H1 (cell line): ENCODE measurements at regions not wholly inside any gene's neighbourhood (a gene's known extent, or its start where the extent isn't known, plus 50 kb on each side); places are given as distances from the start of the nearest gene placed in this dataset.

ENCODE experiments used
- CTCF ChIA-PET: fragments of 300-600 bp; sonication (Branson Sonifier 250); formaldehyde crosslinking; loops from one replicate; lab custom pipeline; 2021; ENCODE audit not compliant: partially characterized antibody; lab: Charles Lee
- POLR2A ChIA-PET: fragments of 300-600 bp; sonication (Branson Sonifier 250); formaldehyde crosslinking; loops from one replicate; lab custom pipeline; 2021; ENCODE audit warnings: inconsistent platforms; ENCODE audit not compliant: partially characterized antibody; lab: Charles Lee
- DNase-seq, 2 experiments: peaks; one replicate each; pipeline versions ENCODE4 v3.0.0 to v3.0.0-alpha.2; 2010 to 2022; ENCODE audit warnings: low spot score in 2 of 2, low read depth in 1 of 2, mixed read lengths in 1 of 2
- FAIRE-seq: peaks from 2 replicates; lab custom pipeline; 2011; peaks lifted over from hg19 to GRCh38; lab: Jason Lieb, UNC
- H2AFZ ChIP-seq: 2 replicates; pipeline ENCODE4 v1.8.1; 2012; ENCODE audit warnings: low read length, inconsistent platforms
- H2AK5ac ChIP-seq: 2 replicates; pipeline ENCODE4 v1.6.1; 2013; ENCODE audit warnings: low read depth, low read length
- H2BK120ac ChIP-seq: replicated peaks from 2 replicates; pipeline ENCODE3; 2013; ENCODE audit warnings: low read depth, low read length, inconsistent platforms
- H2BK12ac ChIP-seq: 2 replicates; pipeline ENCODE4 v1.6.1; 2013; ENCODE audit warnings: low read depth, low read length
- H2BK15ac ChIP-seq: 2 replicates; pipeline ENCODE4 v1.6.1; 2013; ENCODE audit warnings: low read length
- H2BK20ac ChIP-seq: 2 replicates; pipeline ENCODE4 v1.6.1; 2013; ENCODE audit warnings: low read length
- H2BK5ac ChIP-seq: 2 replicates; pipeline ENCODE4 v1.6.1; 2013; ENCODE audit warnings: low read depth, low read length
- H3K14ac ChIP-seq: 2 replicates; pipeline ENCODE4 v1.6.1; 2013; ENCODE audit warnings: inconsistent platforms; ENCODE audit not compliant: insufficient read length
- H3K18ac ChIP-seq: 2 replicates; pipeline ENCODE4 v1.6.1; 2013; ENCODE audit warnings: low read length; ENCODE audit errors: extremely low read depth
- H3K23ac ChIP-seq: 2 replicates; pipeline ENCODE4 v1.6.1; 2013; ENCODE audit warnings: inconsistent platforms; ENCODE audit not compliant: insufficient read length
- H3K23me2 ChIP-seq: 2 replicates; pipeline ENCODE4 v1.6.1; 2013; ENCODE audit warnings: low read depth, low read length
- H3K27ac ChIP-seq: 2 replicates; pipeline ENCODE4 v1.6.1; 2011; ENCODE audit warnings: low read depth, low read length, inconsistent platforms
- H3K27me3 ChIP-seq, 4 experiments: replicated peaks in 1 of 4; 1 replicate in 1 of 4; 2 replicates in 3 of 4; pipeline versions ENCODE4 v1.6.1 to v1.8.1; 2011 to 2013; ENCODE audit warnings: low read length in 3 of 4, mild to moderate bottlenecking in 3 of 4, inconsistent platforms in 2 of 4, mixed read lengths in 2 of 4, moderate library complexity in 1 of 4; ENCODE audit not compliant: control insufficient read depth in 3 of 4, insufficient read depth in 3 of 4; ENCODE audit errors: extremely low read depth in 1 of 4
- H3K36me3 ChIP-seq, 4 experiments: 2 replicates each; pipeline versions ENCODE4 v1.6.1 to v1.8.1; 2011 to 2013; ENCODE audit warnings: mild to moderate bottlenecking in 4 of 4, low read length in 3 of 4, moderate library complexity in 2 of 4, control low read depth in 1 of 4, inconsistent platforms in 1 of 4; ENCODE audit not compliant: insufficient read depth in 4 of 4, control insufficient read depth in 2 of 4
- H3K4ac ChIP-seq: replicated peaks from 2 replicates; pipeline ENCODE3; 2013; ENCODE audit warnings: low read length, low read depth, mixed read lengths, inconsistent platforms; ENCODE audit not compliant: insufficient read length
- H3K4me1 ChIP-seq, 4 experiments: replicated peaks in 1 of 4; 1 replicate in 1 of 4; 2 replicates in 3 of 4; pipeline versions ENCODE4 v1.6.1 to v1.8.1; 2011 to 2013; ENCODE audit warnings: low read length in 3 of 4, inconsistent platforms in 2 of 4, mixed read lengths in 1 of 4; ENCODE audit not compliant: insufficient read depth in 4 of 4, control insufficient read depth in 3 of 4
- H3K4me2 ChIP-seq, 2 experiments: 2 replicates each; pipeline versions ENCODE4 v1.6.1 to v1.8.1; 2011 to 2013; ENCODE audit warnings: low read depth in 2 of 2, low read length in 2 of 2, control low read depth in 1 of 2, inconsistent platforms in 1 of 2, mild to moderate bottlenecking in 1 of 2; ENCODE audit not compliant: insufficient read depth in 1 of 2
- H3K4me3 ChIP-seq, 4 experiments: fragments of 200-600, 300-600 bp in 1 of 4; sonication (generic), shearing (Covaris generic), sonication (Bioruptor Twin) in 1 of 4; 2 replicates each; pipeline versions ENCODE4 v1.5.1 to v1.8.1; 2011 to 2016; ENCODE audit warnings: low read length in 4 of 4, low read depth in 3 of 4, control low read depth in 2 of 4, inconsistent platforms in 2 of 4, mild to moderate bottlenecking in 2 of 4, mixed read lengths in 1 of 4, moderate library complexity in 1 of 4; ENCODE audit not compliant: insufficient read depth in 2 of 4; ENCODE audit errors: extremely low read depth in 1 of 4
- H3K56ac ChIP-seq: replicated peaks from 2 replicates; pipeline ENCODE3; 2013; ENCODE audit warnings: low read depth, mild to moderate bottlenecking, mixed read lengths, low read length, inconsistent platforms; ENCODE audit not compliant: insufficient read length
- H3K79me1 ChIP-seq: 2 replicates; pipeline ENCODE4 v1.6.1; 2013; ENCODE audit warnings: low read depth, low read length, control low read depth
- H3K79me2 ChIP-seq, 2 experiments: 2 replicates each; pipeline versions ENCODE4 v1.6.1 to v1.8.1; 2012 to 2013; ENCODE audit warnings: low read length in 2 of 2, mild to moderate bottlenecking in 2 of 2, inconsistent platforms in 1 of 2; ENCODE audit not compliant: insufficient read depth in 2 of 2, control insufficient read depth in 1 of 2
- H3K9ac ChIP-seq, 4 experiments: replicated peaks in 1 of 4; 1 replicate in 1 of 4; 2 replicates in 3 of 4; pipeline versions ENCODE4 v1.6.1 to v1.8.1; 2011 to 2013; ENCODE audit warnings: low read depth in 3 of 4, low read length in 3 of 4, control low read depth in 2 of 4, mild to moderate bottlenecking in 2 of 4, moderate library complexity in 2 of 4, inconsistent platforms in 1 of 4; ENCODE audit errors: extremely low read depth in 1 of 4
- H3K9me3 ChIP-seq, 2 experiments: 2 replicates each; pipeline versions ENCODE4 v1.6.1 to v1.8.1; 2012 to 2013; ENCODE audit warnings: mild to moderate bottlenecking in 2 of 2, moderate library complexity in 2 of 2, control low read depth in 1 of 2, inconsistent platforms in 1 of 2, low read depth in 1 of 2, low read length in 1 of 2, mixed read lengths in 1 of 2; ENCODE audit not compliant: insufficient read depth in 2 of 2
- H4K20me1 ChIP-seq, 2 experiments: replicated peaks in 1 of 2; 2 replicates each; pipeline versions ENCODE3 to v1.8.1; 2011 to 2013; ENCODE audit warnings: inconsistent platforms in 2 of 2, low read length in 2 of 2, mild to moderate bottlenecking in 1 of 2; ENCODE audit not compliant: insufficient read depth in 2 of 2, control insufficient read depth in 1 of 2
- H4K5ac ChIP-seq: 2 replicates; pipeline ENCODE4 v1.6.1; 2013; ENCODE audit warnings: low read length, low read depth, mixed read lengths, inconsistent platforms; ENCODE audit not compliant: insufficient read length
- H4K8ac ChIP-seq: 2 replicates; pipeline ENCODE4 v1.8.0; 2013; ENCODE audit warnings: mild to moderate bottlenecking, moderate library complexity, low read length, inconsistent platforms; ENCODE audit not compliant: insufficient read depth; ENCODE audit errors: extremely low read depth
- H4K91ac ChIP-seq: replicated peaks from 2 replicates; pipeline ENCODE3; 2013; ENCODE audit warnings: low read length, mixed read lengths, inconsistent platforms; ENCODE audit not compliant: insufficient read length
- CBX8 ChIP-seq: fragments of 300-800, 300-1000 bp; sonication (generic); IDR thresholded peaks from 2 replicates; pipeline ENCODE4 v1.7.1; 2016; ENCODE audit warnings: low read depth, low read length, borderline replicate concordance
- FOSL1 ChIP-seq: IDR thresholded peaks from 2 replicates; pipeline ENCODE4 v1.6.1; 2011; ENCODE audit warnings: mild to moderate bottlenecking, low read depth, low read length, moderate library complexity; ENCODE audit not compliant: insufficient read depth
- JUN ChIP-seq: IDR thresholded peaks from 2 replicates; pipeline ENCODE4 v1.6.1; 2011; ENCODE audit warnings: low read depth, mild to moderate bottlenecking, improper control_type of control experiment, low read length
- KDM4A ChIP-seq: IDR thresholded peaks from one replicate; pipeline ENCODE4 v1.7.1; 2012; ENCODE audit warnings: low read depth, mild to moderate bottlenecking, moderate library complexity, low read length, inconsistent platforms; ENCODE audit not compliant: severe bottlenecking
- MAX ChIP-seq: IDR thresholded peaks from 2 replicates; pipeline ENCODE4 v1.6.1; 2012; ENCODE audit warnings: inconsistent platforms
- POU5F1 ChIP-seq: IDR thresholded peaks from 2 replicates; pipeline ENCODE4 v1.6.1; 2011; ENCODE audit warnings: low read depth, mild to moderate bottlenecking, low read length, moderate library complexity
- RFX5 ChIP-seq: IDR thresholded peaks from 2 replicates; pipeline ENCODE4 v1.6.1; 2011; ENCODE audit warnings: low read depth, low read length, improper control_type of control experiment, borderline replicate concordance
- RXRA ChIP-seq: IDR thresholded peaks from 2 replicates; pipeline ENCODE4 v1.6.1; 2011; ENCODE audit warnings: low read depth, mild to moderate bottlenecking, low read length, moderate library complexity; ENCODE audit not compliant: insufficient read depth
- SIX5 ChIP-seq: IDR thresholded peaks from 2 replicates; pipeline ENCODE4 v1.6.1; 2011; ENCODE audit warnings: mild to moderate bottlenecking, low read depth, low read length
- SP1 ChIP-seq: IDR thresholded peaks from 2 replicates; pipeline ENCODE4 v1.6.1; 2011; ENCODE audit warnings: low read depth, low read length
- WGBS, 2 experiments: shearing (Covaris generic) in 1 of 2; methylation state at CpG; one replicate each; pipeline versions ENCODE4 v1.1.6 to v1.1.7; 2013 to 2015; ENCODE audit warnings: low lambda C conversion rate in 2 of 2, mixed read lengths in 2 of 2, inconsistent platforms in 1 of 2, low coverage in 1 of 2, missing lambda C conversion rate in 1 of 2; ENCODE audit not compliant: insufficient replicate concordance in 2 of 2, insufficient coverage in 1 of 2, insufficient read length in 1 of 2; ENCODE audit errors: extremely low coverage in 1 of 2, missing lambda C conversion rate in 1 of 2; 5-methylcytosine and 5-hydroxymethylcytosine counted together
- TF ChIP-seq, protein P1 (sequence below): IDR thresholded peaks from 2 replicates; pipeline ENCODE4 v1.6.1; 2011; ENCODE audit warnings: low read length, improper control_type of control experiment

GRCh38 chr10:64508029-64508661 is 986.9 kb downstream of the REEP3 start:
- Histone ChIP-seq H3K4me1 (peaks cover 0 to 2% (median 0%) of the 10 kb centered on the region in 4 experiments; a peak in 1 of 7 replicates), H2AFZ (peak overlapping the region; percentile 73), H2BK20ac (no peak overlapping the region; the same call in none of the 2 replicates), H4K8ac (no peak overlapping the region), H3K9me3 (no peaks in the 10 kb centered on the region), H3K36me3 (no peaks in the 10 kb centered on the region), H3K4me3 (no peak overlapping the region), H3K79me2 (no peaks in the 10 kb centered on the region), H2BK5ac (no peak overlapping the region), H3K14ac (no peak overlapping the region), H3K56ac (no peak overlapping the region), H4K91ac (peak overlapping the region; percentile 20), H3K4me2 (no peak overlapping the region), H2BK120ac (no peak overlapping the region), H3K9ac (no peak overlapping the region), H2BK15ac (no peak overlapping the region), H3K23ac (no peak overlapping the region), H3K27me3 (no peaks in the 10 kb centered on the region)
- ChIA-PET CTCF (no interaction called here), POLR2A (no interaction called here)
- WGBS, 2 experiments = 83% methylated on average over 2 of the region's 2 CpGs; no CpG with 5 or more reads in 1 of the 2 experiments
- no peak for TF ChIP-seq SIX5
- TF ChIP-seq JUN = no peak
- no peak for TF ChIP-seq KDM4A
- TF ChIP-seq, protein P1, sequence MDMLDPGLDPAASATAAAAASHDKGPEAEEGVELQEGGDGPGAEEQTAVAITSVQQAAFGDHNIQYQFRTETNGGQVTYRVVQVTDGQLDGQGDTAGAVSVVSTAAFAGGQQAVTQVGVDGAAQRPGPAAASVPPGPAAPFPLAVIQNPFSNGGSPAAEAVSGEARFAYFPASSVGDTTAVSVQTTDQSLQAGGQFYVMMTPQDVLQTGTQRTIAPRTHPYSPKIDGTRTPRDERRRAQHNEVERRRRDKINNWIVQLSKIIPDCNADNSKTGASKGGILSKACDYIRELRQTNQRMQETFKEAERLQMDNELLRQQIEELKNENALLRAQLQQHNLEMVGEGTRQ = no peak
- no peak for TF ChIP-seq MAX
- no peak for TF ChIP-seq RXRA
- TF ChIP-seq CBX8 = no peak
- no peak for TF ChIP-seq SP1
- TF ChIP-seq RFX5 = no peak
- TF ChIP-seq FOSL1 = no peak
- no peak for TF ChIP-seq POU5F1
- TF ChIP-seq, all 59 proteins: peak for 0
- no peak for DNase-seq
- no peak overlapping the region for H2BK12ac ChIP-seq
- H3K4ac ChIP-seq = no peak overlapping the region
- H3K18ac ChIP-seq = no peak overlapping the region
- no peaks in the 10 kb centered on the region for H4K20me1 ChIP-seq
- H4K5ac ChIP-seq = no peak overlapping the region
- H3K23me2 ChIP-seq = no peaks in the 10 kb centered on the region
- no peak for FAIRE-seq
- H2AK5ac ChIP-seq = no peak overlapping the region
- no peaks in the 10 kb centered on the region for H3K79me1 ChIP-seq
- H3K27ac ChIP-seq = no peak overlapping the region
